GM23338 (cell line): ENCODE measurements at regions not wholly inside any gene's neighbourhood (a gene's known extent, or its start where the extent isn't known, plus 50 kb on each side); places are given as distances from the start of the nearest gene placed in this dataset.

Experiments
- ATAC-seq: fragments of 200-7000 bp; cut with Tn5 transposase; 3 replicates; pipeline ENCODE4 v1.9.1; 2020
- DNase-seq: peaks from one replicate; pipeline ENCODE4 v3.0.0-alpha.2; 2015; ENCODE audit warnings: low spot score
- H2AFZ ChIP-seq: fragments of 200-600 bp; sonication (generic); 2 replicates; pipeline ENCODE4 v1.8.0; 2016; ENCODE audit warnings: antibody characterized with exemption, mild to moderate bottlenecking, moderate library complexity
- H3F3A ChIP-seq: fragments of 200-600 bp; sonication (generic); replicated peaks from 2 replicates; pipeline ENCODE4 v1.8.0; 2017; ENCODE audit warnings: antibody characterized with exemption, mixed run types, low read depth
- H3K27ac ChIP-seq: fragments of 200-600 bp; sonication (generic); 2 replicates; pipeline ENCODE4 v1.6.1; 2016; ENCODE audit warnings: low read depth
- H3K27me3 ChIP-seq: fragments of 200-600 bp; sonication (generic); 2 replicates; pipeline ENCODE4 v1.8.0; 2016; ENCODE audit warnings: mild to moderate bottlenecking, mixed run types, moderate library complexity; ENCODE audit not compliant: insufficient read depth
- H3K36me3 ChIP-seq: fragments of 200-600 bp; sonication (generic); 2 replicates; pipeline ENCODE4 v1.8.0; 2016; ENCODE audit warnings: mild to moderate bottlenecking; ENCODE audit not compliant: insufficient read depth
- H3K4me1 ChIP-seq: fragments of 200-600 bp; sonication (generic); 2 replicates; pipeline ENCODE4 v1.8.0; 2016; ENCODE audit warnings: mild to moderate bottlenecking, moderate library complexity; ENCODE audit not compliant: insufficient read depth
- H3K4me2 ChIP-seq: fragments of 200-600 bp; sonication (generic); 2 replicates; pipeline ENCODE4 v1.7.1; 2017; ENCODE audit warnings: mixed run types
- H3K4me3 ChIP-seq: fragments of 200-600 bp; sonication (generic); 2 replicates; pipeline ENCODE4 v1.6.1; 2016; ENCODE audit warnings: mixed run types
- H3K79me2 ChIP-seq: fragments of 200-600 bp; sonication (generic); replicated peaks from 2 replicates; pipeline ENCODE4 v1.8.0; 2017; ENCODE audit warnings: mild to moderate bottlenecking; ENCODE audit not compliant: insufficient read depth
- H3K9me2 ChIP-seq: fragments of 200-600 bp; sonication (generic); 2 replicates; pipeline ENCODE4 v1.8.0; 2017; ENCODE audit not compliant: insufficient read depth
- H4K20me1 ChIP-seq: fragments of 200-600 bp; sonication (generic); replicated peaks from 2 replicates; pipeline ENCODE4 v1.8.0; 2017; ENCODE audit warnings: mild to moderate bottlenecking; ENCODE audit not compliant: insufficient read depth
- H3K27ac Mint-ChIP-seq: 2 replicates; pipeline ENCODE4 v1.8.0; 2020; ENCODE audit warnings: inconsistent platforms, mild to moderate bottlenecking, moderate library complexity, mixed read lengths
- H3K27me3 Mint-ChIP-seq: 3 replicates; pipeline ENCODE4 v1.8.0; 2022; ENCODE audit warnings: low read depth, mild to moderate bottlenecking, moderate library complexity, mixed read lengths, inconsistent platforms; ENCODE audit not compliant: insufficient read depth, poor library complexity
- H3K36me3 Mint-ChIP-seq: 3 replicates; pipeline ENCODE4 v1.8.0; 2021; ENCODE audit warnings: low read depth, mild to moderate bottlenecking, inconsistent platforms, moderate library complexity, mixed read lengths
- H3K4me1 Mint-ChIP-seq: 3 replicates; pipeline ENCODE4 v1.8.0; 2020; ENCODE audit warnings: mild to moderate bottlenecking, inconsistent platforms, mixed read lengths
- H3K4me3 Mint-ChIP-seq: 3 replicates; pipeline ENCODE4 v1.8.0; 2021; ENCODE audit warnings: moderate library complexity, mild to moderate bottlenecking, inconsistent platforms, mixed read lengths
- H3K9me3 Mint-ChIP-seq: 3 replicates; pipeline ENCODE4 v1.8.0; 2020; ENCODE audit warnings: moderate library complexity, mild to moderate bottlenecking, inconsistent platforms, mixed read lengths
- CREB1 ChIP-seq: fragments of 250-450 bp; sonication (Bioruptor Pico); IDR thresholded peaks from 2 replicates; pipeline ENCODE4 v1.5.0; 2020; ENCODE audit warnings: low read depth, mild to moderate bottlenecking, moderate library complexity
- CTCF ChIP-seq, 2 experiments: fragments of 200-600 bp in 1 of 2; sonication (generic) in 1 of 2; conservative IDR thresholded peaks; 2 replicates each; pipeline versions ENCODE4 v1.5.1 to v1.6.1; 2016 to 2017; ENCODE audit warnings: antibody characterized with exemption in 2 of 2, low read depth in 2 of 2, mild to moderate bottlenecking in 2 of 2, moderate library complexity in 1 of 2
- ETS1 ChIP-seq: IDR thresholded peaks from 2 replicates; pipeline ENCODE4 v1.6.1; 2016; ENCODE audit warnings: antibody characterized with exemption
- EZH2 ChIP-seq: fragments of 200-600 bp; sonication (generic); IDR thresholded peaks from one replicate; pipeline ENCODE4 v1.8.0; 2017; ENCODE audit warnings: antibody characterized with exemption, mild to moderate bottlenecking, low read depth; ENCODE audit not compliant: unreplicated experiment
- EZH2phosphoT487 ChIP-seq: fragments of 200-600 bp; sonication (generic); IDR thresholded peaks from one replicate; pipeline ENCODE4 v1.8.1; 2018; ENCODE audit warnings: antibody characterized with exemption; ENCODE audit not compliant: unreplicated experiment
- NANOG ChIP-seq: IDR thresholded peaks from 2 replicates; pipeline ENCODE4 v1.6.1; 2016; ENCODE audit warnings: antibody characterized with exemption, borderline replicate concordance
- POLR2AphosphoS5 ChIP-seq: IDR thresholded peaks from 2 replicates; pipeline ENCODE4 v1.6.1; 2016; ENCODE audit warnings: antibody characterized with exemption, low read depth
- STAT1 ChIP-seq: IDR thresholded peaks from one replicate; pipeline ENCODE4 v1.6.1; 2016; ENCODE audit warnings: antibody characterized with exemption; ENCODE audit not compliant: unreplicated experiment
- ZNF114 ChIP-seq: fragments of 250-450 bp; sonication (Bioruptor Pico); IDR thresholded peaks from 2 replicates; pipeline ENCODE4 v1.5.0; 2020; ENCODE audit warnings: mild to moderate bottlenecking, moderate library complexity
- ZNF331 ChIP-seq: fragments of 250-450 bp; sonication (Bioruptor Pico); IDR thresholded peaks from 2 replicates; pipeline ENCODE4 v1.5.0; 2020; ENCODE audit warnings: low read depth, mild to moderate bottlenecking, moderate library complexity
- TF ChIP-seq, protein P1 (sequence below): fragments of 250-450 bp; sonication (Bioruptor Pico); IDR thresholded peaks from 2 replicates; pipeline ENCODE4 v1.5.0; 2020; ENCODE audit warnings: mild to moderate bottlenecking, moderate library complexity

DNA sequence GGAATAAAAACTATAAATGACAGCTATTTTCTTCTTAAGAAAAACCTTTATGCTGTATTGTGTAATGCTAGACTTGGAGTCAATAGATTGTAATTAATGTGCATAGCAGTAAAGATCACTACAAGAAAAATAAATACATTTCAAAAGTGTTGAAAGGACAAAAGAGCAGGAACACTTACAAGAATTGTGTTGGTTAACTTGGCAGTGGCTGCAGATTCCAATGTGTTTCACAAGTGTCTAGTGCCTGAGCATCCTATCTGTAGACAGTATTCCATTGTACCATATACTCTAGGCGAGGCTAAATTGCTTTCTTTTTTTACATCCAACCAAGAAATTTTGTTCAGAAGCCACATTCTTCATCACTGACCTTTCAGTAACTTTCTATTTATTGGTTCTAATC is 924.1 kb downstream of the EPHA7 start:
- TF ChIP-seq ZNF114 (CRISPR knock-in tag) (no peak), EZH2phosphoT487 (no peak), NANOG (no peak), CREB1 (CRISPR knock-in tag) (no peak), POLR2AphosphoS5 (no peak), ETS1 (no peak), CTCF (conservative IDR thresholded peaks at IDR 0.05; ENCODE audit: low read depth in 2 of 2) (no peak), STAT1 (no peak), ZNF331 (CRISPR knock-in tag) (no peak), EZH2 (no peak)
- TF ChIP-seq, protein P1, sequence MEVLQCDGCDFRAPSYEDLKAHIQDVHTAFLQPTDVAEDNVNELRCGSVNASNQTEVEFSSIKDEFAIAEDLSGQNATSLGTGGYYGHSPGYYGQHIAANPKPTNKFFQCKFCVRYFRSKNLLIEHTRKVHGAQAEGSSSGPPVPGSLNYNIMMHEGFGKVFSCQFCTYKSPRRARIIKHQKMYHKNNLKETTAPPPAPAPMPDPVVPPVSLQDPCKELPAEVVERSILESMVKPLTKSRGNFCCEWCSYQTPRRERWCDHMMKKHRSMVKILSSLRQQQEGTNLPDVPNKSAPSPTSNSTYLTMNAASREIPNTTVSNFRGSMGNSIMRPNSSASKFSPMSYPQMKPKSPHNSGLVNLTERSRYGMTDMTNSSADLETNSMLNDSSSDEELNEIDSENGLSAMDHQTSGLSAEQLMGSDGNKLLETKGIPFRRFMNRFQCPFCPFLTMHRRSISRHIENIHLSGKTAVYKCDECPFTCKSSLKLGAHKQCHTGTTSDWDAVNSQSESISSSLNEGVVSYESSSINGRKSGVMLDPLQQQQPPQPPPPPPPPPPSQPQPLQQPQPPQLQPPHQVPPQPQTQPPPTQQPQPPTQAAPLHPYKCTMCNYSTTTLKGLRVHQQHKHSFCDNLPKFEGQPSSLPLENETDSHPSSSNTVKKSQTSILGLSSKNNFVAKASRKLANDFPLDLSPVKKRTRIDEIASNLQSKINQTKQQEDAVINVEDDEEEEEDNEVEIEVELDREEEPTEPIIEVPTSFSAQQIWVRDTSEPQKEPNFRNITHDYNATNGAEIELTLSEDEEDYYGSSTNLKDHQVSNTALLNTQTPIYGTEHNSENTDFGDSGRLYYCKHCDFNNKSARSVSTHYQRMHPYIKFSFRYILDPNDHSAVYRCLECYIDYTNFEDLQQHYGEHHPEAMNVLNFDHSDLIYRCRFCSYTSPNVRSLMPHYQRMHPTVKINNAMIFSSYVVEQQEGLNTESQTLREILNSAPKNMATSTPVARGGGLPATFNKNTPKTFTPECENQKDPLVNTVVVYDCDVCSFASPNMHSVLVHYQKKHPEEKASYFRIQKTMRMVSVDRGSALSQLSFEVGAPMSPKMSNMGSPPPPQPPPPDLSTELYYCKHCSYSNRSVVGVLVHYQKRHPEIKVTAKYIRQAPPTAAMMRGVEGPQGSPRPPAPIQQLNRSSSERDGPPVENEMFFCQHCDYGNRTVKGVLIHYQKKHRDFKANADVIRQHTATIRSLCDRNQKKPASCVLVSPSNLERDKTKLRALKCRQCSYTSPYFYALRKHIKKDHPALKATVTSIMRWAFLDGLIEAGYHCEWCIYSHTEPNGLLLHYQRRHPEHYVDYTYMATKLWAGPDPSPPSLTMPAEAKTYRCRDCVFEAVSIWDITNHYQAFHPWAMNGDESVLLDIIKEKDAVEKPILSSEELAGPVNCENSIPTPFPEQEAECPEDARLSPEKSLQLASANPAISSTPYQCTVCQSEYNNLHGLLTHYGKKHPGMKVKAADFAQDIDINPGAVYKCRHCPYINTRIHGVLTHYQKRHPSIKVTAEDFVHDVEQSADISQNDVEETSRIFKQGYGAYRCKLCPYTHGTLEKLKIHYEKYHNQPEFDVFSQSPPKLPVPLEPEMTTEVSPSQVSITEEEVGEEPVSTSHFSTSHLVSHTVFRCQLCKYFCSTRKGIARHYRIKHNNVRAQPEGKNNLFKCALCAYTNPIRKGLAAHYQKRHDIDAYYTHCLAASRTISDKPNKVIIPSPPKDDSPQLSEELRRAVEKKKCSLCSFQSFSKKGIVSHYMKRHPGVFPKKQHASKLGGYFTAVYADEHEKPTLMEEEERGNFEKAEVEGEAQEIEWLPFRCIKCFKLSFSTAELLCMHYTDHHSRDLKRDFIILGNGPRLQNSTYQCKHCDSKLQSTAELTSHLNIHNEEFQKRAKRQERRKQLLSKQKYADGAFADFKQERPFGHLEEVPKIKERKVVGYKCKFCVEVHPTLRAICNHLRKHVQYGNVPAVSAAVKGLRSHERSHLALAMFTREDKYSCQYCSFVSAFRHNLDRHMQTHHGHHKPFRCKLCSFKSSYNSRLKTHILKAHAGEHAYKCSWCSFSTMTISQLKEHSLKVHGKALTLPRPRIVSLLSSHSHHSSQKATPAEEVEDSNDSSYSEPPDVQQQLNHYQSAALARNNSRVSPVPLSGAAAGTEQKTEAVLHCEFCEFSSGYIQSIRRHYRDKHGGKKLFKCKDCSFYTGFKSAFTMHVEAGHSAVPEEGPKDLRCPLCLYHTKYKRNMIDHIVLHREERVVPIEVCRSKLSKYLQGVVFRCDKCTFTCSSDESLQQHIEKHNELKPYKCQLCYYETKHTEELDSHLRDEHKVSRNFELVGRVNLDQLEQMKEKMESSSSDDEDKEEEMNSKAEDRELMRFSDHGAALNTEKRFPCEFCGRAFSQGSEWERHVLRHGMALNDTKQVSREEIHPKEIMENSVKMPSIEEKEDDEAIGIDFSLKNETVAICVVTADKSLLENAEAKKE (CRISPR knock-in tag) = no peak
- Mint-ChIP-seq H3K27me3 (no peaks in the 10 kb centered on the region), H3K4me1 (peaks cover 3% of the 10 kb centered on the region; the same call in 2 of the 3 replicates), H3K36me3 (no peaks in the 10 kb centered on the region), H3K27ac (no peak overlapping the region), H3K9me3 (no peaks in the 10 kb centered on the region), H3K4me3 (no peak overlapping the region)
- H3K79me2 ChIP-seq = no peaks in the 10 kb centered on the region
- H3F3A ChIP-seq = no peaks in the 10 kb centered on the region
- no peak overlapping the region for H2AFZ ChIP-seq
- no peak for DNase-seq
- no peaks in the 10 kb centered on the region for H3K36me3 ChIP-seq
- no peak overlapping the region for H3K27ac ChIP-seq
- H4K20me1 ChIP-seq = no peaks in the 10 kb centered on the region
- no peak for ATAC-seq
- no peaks in the 10 kb centered on the region for H3K4me1 ChIP-seq
- H3K9me2 ChIP-seq = no peaks in the 10 kb centered on the region
- H3K4me2 ChIP-seq = no peak overlapping the region
- no peak overlapping the region for H3K4me3 ChIP-seq
- no peaks in the 10 kb centered on the region for H3K27me3 ChIP-seq
